AG08396 (cell line): ENCODE measurements at regions not wholly inside any gene's neighbourhood (a gene's known extent, or its start where the extent isn't known, plus 50 kb on each side); places are given as distances from the start of the nearest gene placed in this dataset.

Source experiments
- DNase-seq: peaks from one replicate; pipeline ENCODE4 v3.0.0; 2012; ENCODE audit warnings: low spot score, mixed read lengths

- DNase-seq: no peak
These were observed 514.9 kb upstream of the PROK2 start for GRCh38 chr3:72299823-72300222.

- no peak for DNase-seq
These were observed 514.4 kb upstream of the PROK2 start for GRCh38 chr3:72299321-72299802.

DNA sequence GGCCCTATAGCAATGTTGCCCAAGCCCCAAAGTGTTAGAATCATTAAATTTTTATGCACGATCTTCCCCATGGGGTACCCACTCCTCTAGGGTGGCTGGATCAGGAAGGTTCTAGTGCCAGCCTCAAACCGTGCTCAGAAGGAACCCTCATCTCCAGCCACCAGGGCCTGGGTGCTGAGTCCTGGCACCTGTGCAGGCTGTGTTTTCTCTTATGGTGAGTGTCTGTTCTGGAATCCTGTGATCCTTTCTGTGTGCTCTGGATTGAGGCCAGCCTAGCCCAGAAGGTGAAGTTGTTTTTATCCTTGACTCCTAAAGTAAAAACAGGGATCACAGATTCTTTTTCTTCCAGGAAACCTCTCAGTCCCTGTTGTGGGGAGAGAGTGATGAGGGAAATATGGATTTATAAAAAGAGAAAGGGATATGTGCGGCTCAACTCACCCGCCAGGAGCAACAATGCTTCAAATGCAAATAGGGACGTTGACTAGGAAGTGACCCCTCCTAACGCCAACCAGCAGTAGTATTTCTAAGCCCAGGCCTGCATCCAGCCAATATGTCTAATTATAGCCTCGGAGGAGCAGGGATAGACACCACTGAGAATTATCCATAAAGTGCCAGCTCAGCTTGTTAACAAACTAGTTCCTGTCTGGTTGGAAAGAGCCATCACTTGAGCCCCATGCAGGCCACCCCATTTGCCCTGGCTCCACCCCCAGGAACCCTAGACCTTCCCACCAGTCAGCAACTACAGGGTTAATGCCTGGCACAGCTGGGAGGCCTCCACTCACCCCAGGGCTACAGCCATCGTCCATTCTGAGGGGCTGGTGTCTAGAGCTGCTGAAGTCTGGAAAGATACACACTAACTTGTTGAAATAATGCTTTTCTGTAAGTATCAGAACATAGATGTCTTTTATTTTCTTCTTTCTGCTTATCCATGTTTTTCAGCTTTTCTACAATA, 513.5 kb upstream of the PROK2 start:
- DNase-seq: no peak

GRCh38 chr3:72297481-72297880, 512.5 kb upstream of the PROK2 start:
- no peak for DNase-seq

DNA sequence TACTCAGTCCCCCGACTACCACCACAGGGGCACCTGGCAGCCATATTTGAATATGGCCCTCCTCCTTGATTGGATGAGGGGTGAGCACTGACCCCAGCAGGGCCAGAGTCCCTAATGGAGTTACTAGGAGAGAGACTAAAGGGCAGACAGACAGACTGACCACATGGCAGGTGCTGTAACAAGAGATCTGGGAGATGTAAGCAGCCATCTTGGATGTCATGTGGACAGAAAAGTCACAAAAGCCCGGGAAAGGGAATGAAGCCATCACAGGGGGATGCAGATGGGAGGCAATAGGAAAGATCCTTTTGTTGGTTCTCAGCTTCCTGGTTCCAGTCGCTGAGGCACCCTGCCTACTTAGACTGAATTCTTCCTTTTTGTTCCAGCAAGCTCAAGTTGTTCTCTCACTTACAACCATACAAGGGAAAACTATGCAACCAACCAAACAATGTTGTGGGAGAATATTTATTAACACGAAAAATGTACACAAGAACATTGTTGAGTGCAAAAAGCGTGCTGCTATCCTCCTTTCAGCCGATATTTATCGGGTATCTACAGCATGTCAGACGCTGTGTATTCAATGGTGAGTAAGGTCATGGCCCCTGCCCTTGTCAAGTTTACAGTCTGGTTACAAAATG, 511.6 kb upstream of the PROK2 start:
- DNase-seq: no peak

DNA sequence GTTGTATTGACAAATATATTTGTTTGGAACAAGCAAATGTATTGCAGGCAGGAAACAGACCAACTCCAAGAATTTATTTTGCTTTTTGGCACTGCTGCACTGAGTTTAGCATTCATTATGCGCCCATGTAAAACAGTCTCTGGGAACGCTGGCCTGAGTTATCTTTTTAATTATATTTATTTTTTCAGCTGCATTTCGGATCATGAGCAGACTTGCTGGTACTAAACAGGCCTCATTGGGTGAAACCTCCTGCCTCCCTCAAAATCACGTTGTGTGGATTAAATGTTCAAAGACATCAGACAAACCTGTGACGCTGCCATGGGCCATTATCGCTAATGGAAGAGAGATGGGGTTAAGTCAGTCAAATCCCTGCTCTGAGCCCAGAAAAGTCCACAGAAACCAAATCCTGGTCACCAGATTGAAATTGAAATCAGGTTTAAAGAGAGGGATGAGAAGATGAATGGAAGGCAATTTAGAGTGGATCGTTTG, 511.1 kb upstream of the PROK2 start:
- DNase-seq: no peak

DNA sequence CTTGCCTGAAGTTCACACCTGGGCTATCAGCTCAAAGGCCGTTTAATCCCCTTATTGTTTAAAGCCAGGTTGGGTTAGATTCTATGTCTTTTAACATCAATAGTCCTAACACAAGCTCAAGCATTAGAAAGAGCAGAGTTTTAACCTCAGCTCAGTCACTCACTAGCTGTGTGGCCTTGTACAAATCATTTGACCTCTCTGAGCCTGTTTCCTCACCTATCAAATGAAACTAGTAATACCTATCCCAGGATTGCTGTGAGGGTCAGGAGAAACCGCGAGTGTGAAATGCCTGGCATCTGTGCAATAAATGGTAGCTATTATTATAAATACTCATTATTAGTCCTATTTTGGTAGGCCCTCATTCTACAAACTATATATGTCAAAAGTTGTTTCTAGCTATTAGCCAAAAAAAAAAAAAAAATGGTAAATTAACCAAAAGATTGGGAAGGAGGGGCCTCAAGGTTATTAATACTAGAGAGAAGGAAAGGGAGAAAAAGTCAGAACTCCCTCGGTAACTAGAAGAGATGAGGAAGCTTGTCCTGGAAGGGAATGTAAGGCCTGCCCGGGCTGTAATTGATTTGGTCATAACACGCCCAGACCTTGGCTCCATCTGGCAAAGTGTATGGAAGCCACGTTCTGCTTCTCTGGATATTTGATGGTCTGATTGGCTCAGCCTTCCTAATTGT, 510.5 kb upstream of the PROK2 start:
- DNase-seq: no peak

DNA sequence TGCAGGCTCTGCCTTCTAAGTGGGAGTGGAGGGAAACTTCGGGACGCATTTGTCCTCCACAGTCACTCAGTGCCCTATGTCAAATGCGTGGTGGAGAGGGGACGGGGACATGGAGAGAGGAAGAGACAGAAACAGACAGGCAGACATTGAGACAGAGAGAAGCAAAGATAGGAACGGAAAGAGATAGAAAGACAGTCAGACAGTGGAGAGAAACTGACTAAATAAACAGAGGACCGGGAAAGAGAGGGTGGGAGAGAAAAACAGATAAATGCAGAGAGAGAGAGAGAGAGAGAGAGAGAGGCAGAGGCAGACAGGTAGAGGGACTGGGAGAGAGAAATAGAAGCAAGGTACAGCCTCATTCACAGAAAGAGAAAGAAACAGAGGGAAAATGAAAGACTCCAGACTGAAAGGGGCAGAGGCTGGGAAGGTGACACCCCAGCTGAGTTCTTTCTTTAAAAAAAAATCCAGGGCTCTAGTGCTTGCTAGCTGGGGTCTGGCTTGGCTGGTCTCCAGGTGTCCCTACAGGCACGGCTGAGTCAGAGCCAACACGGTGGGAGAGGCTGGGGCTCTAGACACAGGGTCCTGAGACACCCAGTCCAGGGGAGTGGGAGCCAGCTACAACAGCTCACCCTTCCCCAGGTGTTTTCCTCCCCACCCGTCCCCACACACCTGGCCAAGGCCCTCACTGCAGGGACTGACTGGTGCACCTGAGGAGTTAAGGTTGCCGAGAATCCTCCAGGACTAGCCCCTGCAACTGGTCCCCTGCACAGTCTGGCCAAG, 506.1 kb upstream of the PROK2 start:
- DNase-seq: no peak

GRCh38 chr3:72289692-72290071, 504.7 kb upstream of the PROK2 start:
- DNase-seq: no peak

DNA sequence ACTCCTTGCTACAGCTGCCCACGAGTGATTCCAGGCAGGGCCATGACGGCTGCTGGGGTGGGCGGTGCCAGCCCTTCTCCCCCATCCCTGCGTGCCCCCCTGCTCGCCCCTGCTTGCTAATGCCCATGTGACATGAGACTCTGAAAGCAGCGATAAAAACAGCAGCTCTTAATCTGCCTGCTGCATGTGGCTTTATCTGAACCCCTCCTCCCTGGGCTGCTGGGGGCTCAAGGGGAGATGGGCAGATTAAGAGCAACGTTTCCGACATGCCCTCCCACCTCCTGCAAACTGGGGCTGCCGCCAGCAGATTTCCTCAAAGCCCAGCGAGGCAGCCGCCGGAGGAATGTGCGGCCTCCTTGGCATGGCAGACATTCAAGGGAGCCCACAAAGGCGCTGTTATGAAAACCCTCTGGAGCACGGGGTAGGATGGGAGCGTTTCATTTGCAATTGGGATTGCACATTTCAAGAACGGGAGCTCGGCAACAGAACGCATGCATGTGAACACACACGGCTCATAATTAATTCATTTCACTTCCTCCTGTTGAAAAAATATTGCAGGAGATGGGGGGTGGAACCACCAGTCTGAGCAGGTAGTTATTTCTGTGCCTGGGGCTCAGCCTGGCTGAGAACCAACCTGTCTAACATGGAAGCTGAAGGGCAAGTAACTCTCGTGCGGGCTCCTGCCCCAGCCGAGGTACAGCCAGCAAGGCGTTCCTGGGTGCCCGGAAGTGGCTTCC, 504.2 kb upstream of the PROK2 start:
- peak; percentile 76 for DNase-seq

DNA sequence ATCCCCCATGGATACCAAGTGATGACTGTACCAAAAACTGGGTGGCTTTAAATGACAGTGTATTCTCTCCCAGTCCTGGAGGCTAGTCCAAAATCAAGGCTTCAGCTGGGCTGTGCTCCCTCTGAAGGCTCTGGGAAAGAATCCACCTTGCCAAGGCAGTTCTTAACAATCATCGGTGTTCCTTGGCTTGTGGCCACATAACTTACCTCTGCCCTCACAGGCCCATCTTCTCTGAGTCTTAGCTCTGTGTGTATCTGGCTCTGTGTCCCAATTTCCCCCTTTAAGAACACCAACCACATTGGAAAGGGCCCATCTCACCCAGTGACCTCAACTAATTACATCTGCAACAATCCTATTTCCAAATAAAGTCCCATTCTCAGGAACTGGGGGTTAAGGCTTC, 503.0 kb upstream of the PROK2 start:
- no peak for DNase-seq

GRCh38 chr3:72285502-72285901, 500.6 kb upstream of the PROK2 start:
- no peak for DNase-seq

- no peak for DNase-seq
These were observed 499.5 kb upstream of the PROK2 start for GRCh38 chr3:72284471-72284870.

DNA sequence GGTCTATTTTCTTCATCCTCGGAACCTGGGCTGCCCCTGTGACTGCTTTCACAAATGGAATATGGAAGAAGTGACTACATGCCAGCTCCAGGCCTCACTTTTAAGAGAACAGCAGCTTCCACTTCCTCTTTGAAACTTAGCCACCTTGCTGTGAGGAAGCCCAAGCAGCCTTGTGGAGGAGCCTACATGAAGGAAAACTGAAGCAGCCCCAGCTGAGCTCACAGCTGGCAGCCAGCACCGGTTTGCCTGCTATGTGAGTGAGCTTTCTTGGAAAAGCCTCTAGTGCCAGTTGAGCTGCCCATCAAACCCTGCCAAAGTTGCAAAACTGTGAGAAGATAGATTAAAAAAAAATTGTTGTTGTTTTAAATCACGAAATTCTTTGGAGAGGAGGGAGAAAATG, 498.0 kb upstream of the PROK2 start:
- no peak for DNase-seq

DNA sequence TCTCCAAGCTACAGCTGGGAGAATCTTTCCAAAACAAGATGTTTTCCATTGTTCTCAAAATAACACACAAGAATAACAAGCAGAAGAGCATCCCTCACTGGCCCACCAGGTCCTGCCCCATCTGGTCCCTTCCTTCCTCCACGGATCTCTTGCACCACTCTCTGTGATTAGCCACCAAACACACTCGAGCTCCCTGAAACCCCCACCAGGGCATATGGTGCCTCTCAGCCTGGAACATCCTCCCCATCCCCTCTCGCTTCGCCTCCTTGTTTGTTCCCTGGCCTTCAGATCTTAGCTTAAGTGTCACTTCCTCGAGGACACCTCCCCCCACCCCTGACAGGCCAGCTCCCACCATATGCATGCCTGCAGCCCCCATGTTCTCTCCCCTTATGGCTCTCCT, 496.6 kb upstream of the PROK2 start:
- no peak for DNase-seq

DNA sequence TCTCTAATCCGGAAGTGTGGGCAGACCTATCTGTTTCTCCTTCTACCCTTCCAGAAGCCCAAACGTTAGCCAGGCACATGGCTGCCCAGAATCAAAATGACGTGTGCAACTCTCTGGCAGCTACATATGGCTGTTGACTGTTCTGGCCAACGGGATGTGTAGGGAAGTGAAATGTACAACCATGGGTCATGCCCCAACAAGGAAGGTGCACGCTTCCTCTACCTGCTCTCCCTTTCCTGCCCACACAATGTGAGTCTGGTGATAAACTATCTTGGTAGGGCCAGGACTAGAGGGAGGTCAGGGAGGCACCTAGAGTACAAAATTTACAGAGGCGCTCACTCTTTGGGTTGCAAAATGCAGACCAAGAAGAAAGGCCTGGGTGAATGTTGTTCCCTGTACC, 495.9 kb upstream of the PROK2 start:
- no peak for DNase-seq

GRCh38 chr3:72279631-72280041, 494.7 kb upstream of the PROK2 start:
- DNase-seq: no peak

DNA sequence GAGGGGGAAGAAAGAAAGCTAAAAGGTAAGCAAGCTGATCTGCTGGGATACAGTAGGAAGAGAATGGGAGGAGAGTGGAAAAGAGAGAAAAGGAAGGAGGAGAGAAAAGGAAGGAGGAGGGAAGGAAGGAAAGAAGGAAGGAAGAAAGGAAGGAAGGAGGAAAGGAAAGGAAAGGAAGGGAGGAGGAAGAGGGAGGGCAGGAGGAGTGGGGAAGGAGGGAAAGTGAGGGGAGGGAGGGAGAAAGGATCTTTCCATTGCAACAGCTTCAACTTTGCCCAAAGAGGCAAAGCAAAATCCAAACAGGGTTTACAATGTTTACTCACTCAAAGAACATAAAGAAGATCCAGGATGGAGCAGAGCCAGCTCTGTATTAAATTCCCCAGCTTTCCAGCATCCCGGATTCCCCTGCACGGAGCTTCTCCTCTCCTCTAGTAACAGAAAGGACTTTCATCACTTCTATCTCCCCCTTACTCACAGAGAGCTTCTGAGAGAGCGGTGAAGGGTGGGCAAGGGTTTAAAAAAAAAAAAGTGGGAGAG, 494.2 kb upstream of the PROK2 start:
- DNase-seq: no peak

- DNase-seq: no peak
These were observed 493.6 kb upstream of the PROK2 start for GRCh38 chr3:72278349-72279067.

- no peak for DNase-seq
These were observed 492.8 kb upstream of the PROK2 start for GRCh38 chr3:72277710-72278109.
